ENCODE measurements at regions not wholly inside any gene's neighbourhood (a gene's known extent, or its start where the extent isn't known, plus 50 kb on each side); places are given as distances from the start of the nearest gene placed in this dataset.

GRCh38 chr5:73352649-73353230 is 95.8 kb downstream of the FOXD1 start:
- Histone ChIP-seq H3K9ac (ENCODE audit: low read depth in 2 of 2, low read length in 2 of 2) (no peak overlapping the region), H3K27me3 (no peaks in the 10 kb centered on the region), H3K27ac (no peak overlapping the region), H3K4me3 (no peak overlapping the region), H3K9me3 (no peaks in the 10 kb centered on the region), H3K4me1 (no peaks in the 10 kb centered on the region), H3K36me3 (no peaks in the 10 kb centered on the region)
- DNase-seq = no peak
- intact Hi-C loops (cut with DNase I) = no loop called here
- TF ChIP-seq CTCF (IDR thresholded peaks at IDR 0.05) = no peak

- Histone ChIP-seq H3K4me3 (no peak overlapping the region), H3K27ac (no peak overlapping the region), H3K27me3 (no peaks in the 10 kb centered on the region), H3K4me1 (no peaks in the 10 kb centered on the region), H3K9me3 (no peaks in the 10 kb centered on the region), H3K36me3 (no peaks in the 10 kb centered on the region), H3K9ac (ENCODE audit: low read depth in 2 of 2, low read length in 2 of 2) (no peak overlapping the region)
- no peak for DNase-seq
- TF ChIP-seq CTCF (IDR thresholded peaks at IDR 0.05) = no peak
- intact Hi-C loops (cut with DNase I) = no loop called here
Measured at GRCh38 chr5:73352243-73352642, 96.3 kb downstream of the FOXD1 start.

GRCh38 chr5:73351593-73351992 is 97.0 kb downstream of the FOXD1 start:
- TF ChIP-seq CTCF (IDR thresholded peaks at IDR 0.05) = no peak
- no peaks in the 10 kb centered on the region for H3K4me1 ChIP-seq
- H3K4me3 ChIP-seq = no peak overlapping the region
- intact Hi-C loops (cut with DNase I) = no loop called here
- no peaks in the 10 kb centered on the region for H3K36me3 ChIP-seq
- H3K9me3 ChIP-seq = no peaks in the 10 kb centered on the region
- H3K27me3 ChIP-seq = no peaks in the 10 kb centered on the region
- no peak overlapping the region for H3K27ac ChIP-seq
- H3K9ac ChIP-seq (ENCODE audit: low read depth in 2 of 2, low read length in 2 of 2) = no peak overlapping the region
- DNase-seq = no peak

- TF ChIP-seq CTCF (IDR thresholded peaks at IDR 0.05) = no peak
- DNase-seq = no peak
- Histone ChIP-seq H3K9me3 (no peaks in the 10 kb centered on the region), H3K36me3 (no peaks in the 10 kb centered on the region), H3K27ac (no peak overlapping the region), H3K4me3 (no peak overlapping the region), H3K27me3 (no peaks in the 10 kb centered on the region), H3K9ac (ENCODE audit: low read depth in 2 of 2, low read length in 2 of 2) (no peak overlapping the region), H3K4me1 (no peaks in the 10 kb centered on the region)
- intact Hi-C loops (cut with DNase I) = no loop called here
Measured at GRCh38 chr5:73346878-73347408, 101.6 kb downstream of the FOXD1 start.

- Histone ChIP-seq H3K9ac (ENCODE audit: low read depth in 2 of 2, low read length in 2 of 2) (no peak overlapping the region), H3K4me1 (no peaks in the 10 kb centered on the region), H3K27me3 (no peaks in the 10 kb centered on the region), H3K36me3 (no peaks in the 10 kb centered on the region), H3K4me3 (no peak overlapping the region), H3K9me3 (no peaks in the 10 kb centered on the region), H3K27ac (no peak overlapping the region)
- DNase-seq = no peak
- intact Hi-C loops (cut with DNase I) = no loop called here
- TF ChIP-seq CTCF (IDR thresholded peaks at IDR 0.05) = no peak
Measured at GRCh38 chr5:73344835-73345234, 103.7 kb downstream of the FOXD1 start.

All from colonic mucosa (tissue), 4 donors.